ENCODE measurements at regions not wholly inside any gene's neighbourhood (a gene's known extent, or its start where the extent isn't known, plus 50 kb on each side); places are given as distances from the start of the nearest gene placed in this dataset.
"Not testable (repeated sequence)": the region's sequence is repeated elsewhere in the genome, so short reads cannot be mapped to it uniquely, and the experiment has no call there.

GRCh38 chr19:20412846-20413245, 152.7 kb downstream of the ZNF737 start:
- no peaks in the 10 kb centered on the region for H3K4me1 ChIP-seq
- H3K27ac ChIP-seq, result no peak overlapping the region
- H3K27me3 ChIP-seq, result no peaks in the 10 kb centered on the region
- no peak for TF ChIP-seq CTCF (IDR thresholded peaks at IDR 0.05)
- no peak for TF ChIP-seq POLR2A (IDR thresholded peaks at IDR 0.05)
- H3K36me3 ChIP-seq, result no peaks in the 10 kb centered on the region
- no peaks in the 10 kb centered on the region for H3K9me3 ChIP-seq
- no peak overlapping the region for H3K4me3 ChIP-seq
- no peak for DNase-seq

- H3K27ac ChIP-seq, result no peak overlapping the region
- H3K4me3 ChIP-seq, result no peak overlapping the region
- no peak for TF ChIP-seq CTCF (IDR thresholded peaks at IDR 0.05)
- no peak for TF ChIP-seq POLR2A (IDR thresholded peaks at IDR 0.05)
- H3K36me3 ChIP-seq, result no peaks in the 10 kb centered on the region
- H3K4me1 ChIP-seq, result no peaks in the 10 kb centered on the region
- DNase-seq, result no peak
- no peaks in the 10 kb centered on the region for H3K27me3 ChIP-seq
- H3K9me3 ChIP-seq, result peaks cover 0 to 65% (median 22%) of the 10 kb centered on the region in 4 donors
These were observed 168.3 kb downstream of the ZNF737 start for GRCh38 chr19:20397292-20397691.

- Histone ChIP-seq H3K27me3 (no peaks in the 10 kb centered on the region), H3K27ac (no peak overlapping the region), H3K4me3 (no peak overlapping the region), H3K4me1 (no peaks in the 10 kb centered on the region), H3K9me3 (peaks cover 0 to 21% (median 3%) of the 10 kb centered on the region in 4 donors), H3K36me3 (no peaks in the 10 kb centered on the region)
- TF ChIP-seq POLR2A (IDR thresholded peaks at IDR 0.05), result no peak
- no peak for TF ChIP-seq CTCF (IDR thresholded peaks at IDR 0.05)
- DNase-seq, result no peak
These were observed 176.8 kb downstream of the ZNF737 start for GRCh38 chr19:20388706-20389225.

GRCh38 chr19:20385061-20385460, 180.5 kb downstream of the ZNF737 start:
- H3K27ac ChIP-seq, result no peak overlapping the region
- H3K4me1 ChIP-seq, result no peaks in the 10 kb centered on the region
- no peaks in the 10 kb centered on the region for H3K36me3 ChIP-seq
- no peaks in the 10 kb centered on the region for H3K27me3 ChIP-seq
- H3K4me3 ChIP-seq, result no peak overlapping the region
- DNase-seq, result no peak
- H3K9me3 ChIP-seq, result peaks cover 0 to 10% (median 0%) of the 10 kb centered on the region in 4 donors
- no peak for TF ChIP-seq CTCF (IDR thresholded peaks at IDR 0.05)
- TF ChIP-seq POLR2A (IDR thresholded peaks at IDR 0.05), result no peak

GRCh38 chr19:20371911-20372310, 193.7 kb downstream of the ZNF737 start:
- Histone ChIP-seq H3K27ac (no peak overlapping the region), H3K27me3 (no peaks in the 10 kb centered on the region), H3K9me3 (peaks cover 0 to 9% (median 0%) of the 10 kb centered on the region in 4 donors), H3K36me3 (no peaks in the 10 kb centered on the region), H3K4me3 (no peak overlapping the region), H3K4me1 (no peaks in the 10 kb centered on the region)
- DNase-seq, result no peak
- TF ChIP-seq POLR2A (IDR thresholded peaks at IDR 0.05) (no peak), CTCF (IDR thresholded peaks at IDR 0.05) (no peak)

GRCh38 chr19:20371304-20371703, 194.3 kb downstream of the ZNF737 start:
- not testable (repeated sequence) for H3K4me3 ChIP-seq, H3K27me3 ChIP-seq, H3K9me3 ChIP-seq, DNase-seq, H3K36me3 ChIP-seq, H3K27ac ChIP-seq, H3K4me1 ChIP-seq
